HepG2 (cell line): ENCODE measurements at regions not wholly inside any gene's neighbourhood (a gene's known extent, or its start where the extent isn't known, plus 50 kb on each side); places are given as distances from the start of the nearest gene placed in this dataset.

Source experiments
- ATAC-seq: fragments of 200-7000 bp; cut with Tn5 transposase; 3 replicates; pipeline ENCODE4 v1.9.1; 2020; ENCODE audit warnings: mild to moderate bottlenecking, moderate library complexity
- BruUV-seq: library from RNA; stranded (reverse); fragments of 400-500 nt; replicated peaks from 2 replicates; lab custom pipeline; 2021; lab: Mats Ljungman, UMichigan
- CTCF ChIA-PET: fragments of 300-600 bp; formaldehyde crosslinking; extraction: SDS; loops from one replicate; lab custom pipeline; 2021; ENCODE audit warnings: low total read pairs, inconsistent platforms, low intra/inter-chr PET ratio; lab: Yijun Ruan, JAX
- POLR2A ChIA-PET: fragments of 350-600 bp; sonication (Branson Sonifier 250); formaldehyde crosslinking; loops from one replicate; lab custom pipeline; 2020; ENCODE audit warnings: antibody characterized with exemption, inconsistent platforms; lab: Yijun Ruan, JAX
- DNase-seq: peaks from one replicate; pipeline ENCODE4 v3.0.0-alpha.2; 2015; ENCODE audit warnings: low spot score
- FAIRE-seq: peaks from 3 replicates; lab custom pipeline; 2011; peaks lifted over from hg19 to GRCh38; lab: Jason Lieb, UNC
- H2AFZ ChIP-seq: one replicate; pipeline ENCODE4 v1.6.1; 2011; ENCODE audit warnings: low read length, inconsistent platforms
- H3K27ac ChIP-seq: fragments of 300-600 bp; 3 replicates; pipeline ENCODE4 v1.8.0; 2011; ENCODE audit warnings: mixed run types, mild to moderate bottlenecking, mixed read lengths, low read length, inconsistent platforms; ENCODE audit not compliant: insufficient read depth; ENCODE audit errors: extremely low read length
- H3K27me3 ChIP-seq, 2 experiments: fragments of 200-600 bp in 1 of 2; 2 replicates in 1 of 2; 3 replicates in 1 of 2; pipeline versions ENCODE4 v1.6.0 to v1.8.0; 2011; ENCODE audit warnings: low read length in 2 of 2, mild to moderate bottlenecking in 2 of 2, moderate library complexity in 2 of 2, inconsistent platforms in 1 of 2; ENCODE audit not compliant: insufficient read depth in 2 of 2, control insufficient read depth in 1 of 2
- H3K36me3 ChIP-seq, 2 experiments: fragments of 200-600 bp in 1 of 2; replicated peaks in 1 of 2; 2 replicates in 1 of 2; 3 replicates in 1 of 2; pipeline versions ENCODE4 v1.5.1 to v1.8.0; 2011; ENCODE audit warnings: low read length in 2 of 2, inconsistent platforms in 1 of 2; ENCODE audit not compliant: insufficient read depth in 2 of 2, control insufficient read depth in 1 of 2
- H3K4me1 ChIP-seq: 2 replicates; pipeline ENCODE4 v1.5.1; 2012; ENCODE audit warnings: low read length, inconsistent platforms; ENCODE audit not compliant: insufficient read depth
- H3K4me2 ChIP-seq: 2 replicates; pipeline ENCODE4 v1.6.0; 2011; ENCODE audit warnings: low read depth, low read length, inconsistent platforms
- H3K4me3 ChIP-seq, 3 experiments: fragments of 200-600 bp in 1 of 3; sonication (generic), shearing (Covaris generic) in 1 of 3; replicated peaks in 1 of 3; 2 replicates each; pipeline ENCODE4 v1.5.1; 2011 to 2016; ENCODE audit warnings: low read length in 3 of 3, inconsistent platforms in 2 of 3, low read depth in 2 of 3, mild to moderate bottlenecking in 2 of 3, control low read depth in 1 of 3, mixed read lengths in 1 of 3; ENCODE audit not compliant: insufficient read depth in 1 of 3
- H3K79me2 ChIP-seq: one replicate; pipeline ENCODE4 v1.6.1; 2011; ENCODE audit warnings: low read length, inconsistent platforms; ENCODE audit not compliant: insufficient read depth
- H3K9ac ChIP-seq: 2 replicates; pipeline ENCODE4 v1.6.0; 2011; ENCODE audit warnings: mild to moderate bottlenecking, low read depth, low read length, inconsistent platforms; ENCODE audit not compliant: insufficient read depth
- H3K9me3 ChIP-seq: 2 replicates; pipeline ENCODE4 v1.5.1; 2012; ENCODE audit warnings: mild to moderate bottlenecking, low read length
- H4K20me1 ChIP-seq: 2 replicates; pipeline ENCODE4 v1.6.0; 2011; ENCODE audit warnings: inconsistent platforms, mild to moderate bottlenecking, low read length, moderate library complexity; ENCODE audit not compliant: insufficient read depth
- KDM4B ChIP-seq: sonication (generic); formaldehyde crosslinking; IDR thresholded peaks from 2 replicates; pipeline ENCODE4 v1.4.0; 2020; ENCODE audit warnings: missing genetic modification reagents
- NFKBIZ ChIP-seq: IDR thresholded peaks from 2 replicates; pipeline ENCODE4 v1.6.1; 2018; ENCODE audit warnings: missing genetic modification reagents, missing compliant biosample characterization
- NFYB ChIP-seq: sonication (generic); formaldehyde crosslinking; IDR thresholded peaks from 2 replicates; pipeline ENCODE4 v1.4.0; 2020; ENCODE audit warnings: missing genetic modification reagents
- NR2F2 ChIP-seq: IDR thresholded peaks from 2 replicates; pipeline ENCODE4 v1.6.1; 2012; ENCODE audit warnings: low read depth, inconsistent platforms, borderline replicate concordance
- ZFP1 ChIP-seq: IDR thresholded peaks from 2 replicates; pipeline ENCODE4 v1.6.1; 2016
- ZFP91 ChIP-seq: sonication (generic); formaldehyde crosslinking; IDR thresholded peaks from 2 replicates; pipeline ENCODE4 v1.9.0; 2022; ENCODE audit warnings: missing genetic modification reagents, mild to moderate bottlenecking, borderline replicate concordance
- ZMAT3 ChIP-seq: sonication (generic); formaldehyde crosslinking; conservative IDR thresholded peaks from 2 replicates; pipeline ENCODE4 v1.7.0; 2021; ENCODE audit warnings: missing genetic modification reagents
- ZNF329 ChIP-seq: sonication (generic); formaldehyde crosslinking; IDR thresholded peaks from 2 replicates; pipeline ENCODE4 v1.9.0; 2021; ENCODE audit warnings: low read depth, mild to moderate bottlenecking, missing genetic modification reagents
- ZNF431 ChIP-seq: sonication (generic); formaldehyde crosslinking; IDR thresholded peaks from 2 replicates; pipeline ENCODE4 v1.9.0; 2022; ENCODE audit warnings: missing genetic modification reagents, low read depth, mild to moderate bottlenecking, borderline replicate concordance
- WGBS: methylation state at CpG from one replicate; pipeline ENCODE4 v1.1.6; 2017; ENCODE audit warnings: low lambda C conversion rate; 5-methylcytosine and 5-hydroxymethylcytosine counted together
- in situ Hi-C: cut with HindIII; loops from 2 replicates; pipeline ENCODE4 v1.10.0; 2017; ENCODE audit warnings: low pct_unique_long_range_greater_than_20kb; ENCODE audit not compliant: extremely low pct_ligation_motif_present
- intact Hi-C: fragments of 100-400 bp; cut with micrococcal nuclease; formaldehyde crosslinking; loops from one replicate; pipeline ENCODE4 v1.10.0; 2022; ENCODE audit not compliant: unreplicated experiment

- no peak for TF ChIP-seq ZMAT3 (CRISPR knock-in tag)
- no peak for TF ChIP-seq ZFP91 (CRISPR knock-in tag)
Observed at GRCh38 chr1:58109646-58110200, 436.8 kb downstream of the OMA1 start (continued).

GRCh38 chr1:58108783-58109182, 437.7 kb downstream of the OMA1 start:
- no peak overlapping the region for H3K27ac ChIP-seq
- CTCF ChIA-PET = no interaction called here
- 17% methylated on average over 2 of the region's 2 CpGs for WGBS
- no peaks in the 10 kb centered on the region for H3K79me2 ChIP-seq
- no peak overlapping the region for H3K4me3 ChIP-seq
- no peaks in the 10 kb centered on the region for H4K20me1 ChIP-seq
- TF ChIP-seq NFYB (CRISPR knock-in tag) (no peak), ZNF431 (CRISPR knock-in tag) (no peak), ZFP1 (CRISPR knock-in tag) (no peak), NFKBIZ (CRISPR knock-in tag) (no peak), NR2F2 (no peak), ZNF329 (CRISPR knock-in tag) (no peak), KDM4B (no peak)
- no peak overlapping the region for H3K9ac ChIP-seq
- no peak for ATAC-seq
- BruUV-seq = no TSS peak
- H3K36me3 ChIP-seq = no peaks in the 10 kb centered on the region
- H2AFZ ChIP-seq = no peak overlapping the region
- intact Hi-C loops (no loop called here), in situ Hi-C loops (no loop called here)
- no peaks in the 10 kb centered on the region for H3K4me1 ChIP-seq
- POLR2A ChIA-PET = no interaction called here
- no peaks in the 10 kb centered on the region for H3K27me3 ChIP-seq
- no peak for DNase-seq
- FAIRE-seq = no peak
- no peaks in the 10 kb centered on the region for H3K9me3 ChIP-seq
- H3K4me2 ChIP-seq = no peak overlapping the region
